ENCODE measurements at regions not wholly inside any gene's neighbourhood (a gene's known extent, or its start where the extent isn't known, plus 50 kb on each side); places are given as distances from the start of the nearest gene placed in this dataset.
A peak's percentile ranks its signal among the peaks of the same experiment; 100 is the strongest.

- DNase-seq (no peak), ATAC-seq (no peak)
- intact Hi-C loops (cut with DNase I, micrococcal nuclease) = no loop called here
Measured at GRCh38 chr11:127639916-127640315, 639.3 kb upstream of the KIRREL3 start.

- intact Hi-C loops (cut with DNase I, micrococcal nuclease) = no loop called here
- no peak for ATAC-seq
Measured at GRCh38 chr11:127632976-127633680, 632.6 kb upstream of the KIRREL3 start.

GRCh38 chr11:127632546-127632945 is 632.0 kb upstream of the KIRREL3 start:
- DNase-seq (no peak), ATAC-seq (no peak)
- intact Hi-C loops (cut with DNase I, micrococcal nuclease) = no loop called here

More at GRCh38 chr11:127632976-127633680, 632.6 kb upstream of the KIRREL3 start:
- no peak for DNase-seq

- DNase-seq = no peak
- intact Hi-C loops (cut with DNase I, micrococcal nuclease) = no loop called here
- no peak for ATAC-seq
Measured at GRCh38 chr11:127631974-127632373, 631.4 kb upstream of the KIRREL3 start.

- no peak for DNase-seq
Measured at GRCh38 chr11:127629200-127629599, 628.6 kb upstream of the KIRREL3 start.

GRCh38 chr11:127628458-127628785 is 627.9 kb upstream of the KIRREL3 start:
- ATAC-seq (no peak), DNase-seq (no peak)
- intact Hi-C loops (cut with DNase I, micrococcal nuclease) = no loop called here

More at GRCh38 chr11:127629200-127629599, 628.6 kb upstream of the KIRREL3 start:
- intact Hi-C loops (cut with DNase I, micrococcal nuclease) = no loop called here
- no peak for ATAC-seq

GRCh38 chr11:127627629-127628457 is 627.3 kb upstream of the KIRREL3 start:
- DNase-seq (peak; percentile 73 to 74), ATAC-seq (peak; percentile 99)
- intact Hi-C loops (cut with DNase I, micrococcal nuclease) = no loop called here

- intact Hi-C loops (cut with DNase I, micrococcal nuclease) = no loop called here
- DNase-seq (peak in 1 of 2 donors; percentile 3), ATAC-seq (peak; percentile 64)
Measured at GRCh38 chr11:127627204-127627603, 626.6 kb upstream of the KIRREL3 start.

- intact Hi-C loops (cut with DNase I, micrococcal nuclease) = no loop called here
- DNase-seq (no peak), ATAC-seq (no peak)
Measured at GRCh38 chr11:127625402-127625801, 624.8 kb upstream of the KIRREL3 start.

- ATAC-seq = no peak
- intact Hi-C loops (cut with DNase I, micrococcal nuclease) = no loop called here
- peak in 1 of 2 donors; percentile 6 for DNase-seq
Measured at GRCh38 chr11:127624306-127624856, 623.8 kb upstream of the KIRREL3 start.

GRCh38 chr11:127622686-127623085 is 622.1 kb upstream of the KIRREL3 start:
- ATAC-seq (no peak), DNase-seq (no peak)
- intact Hi-C loops (cut with DNase I, micrococcal nuclease) = no loop called here

GRCh38 chr11:127620671-127621070 is 620.1 kb upstream of the KIRREL3 start:
- intact Hi-C loops (cut with DNase I, micrococcal nuclease) = no loop called here
- no peak for ATAC-seq
- DNase-seq = no peak

- intact Hi-C loops (cut with DNase I, micrococcal nuclease) = no loop called here
- ATAC-seq (no peak), DNase-seq (no peak)
Measured at GRCh38 chr11:127619946-127620345, 619.4 kb upstream of the KIRREL3 start.

GRCh38 chr11:127618721-127619120 is 618.2 kb upstream of the KIRREL3 start:
- DNase-seq (no peak), ATAC-seq (no peak)
- intact Hi-C loops (cut with DNase I, micrococcal nuclease) = no loop called here

GRCh38 chr11:127616158-127616557 is 615.6 kb upstream of the KIRREL3 start:
- ATAC-seq (no peak), DNase-seq (no peak)

GRCh38 chr11:127612607-127613006 is 612.0 kb upstream of the KIRREL3 start:
- DNase-seq (no peak), ATAC-seq (no peak)
- intact Hi-C loops (cut with DNase I, micrococcal nuclease) = no loop called here

More at GRCh38 chr11:127616158-127616557, 615.6 kb upstream of the KIRREL3 start:
- intact Hi-C loops (cut with DNase I, micrococcal nuclease) = no loop called here

GRCh38 chr11:127609025-127609773 is 608.6 kb upstream of the KIRREL3 start:
- intact Hi-C loops (cut with DNase I, micrococcal nuclease) = no loop called here
- DNase-seq = no peak
- no peak for ATAC-seq

GRCh38 chr11:127607487-127608085 is 607.0 kb upstream of the KIRREL3 start:
- ATAC-seq (no peak), DNase-seq (no peak)
- intact Hi-C loops (cut with DNase I, micrococcal nuclease) = no loop called here

- intact Hi-C loops (cut with DNase I, micrococcal nuclease) = no loop called here
- ATAC-seq (no peak), DNase-seq (no peak)
Measured at GRCh38 chr11:127601578-127601977, 601.0 kb upstream of the KIRREL3 start.
